ENCODE measurements at regions not wholly inside any gene's neighbourhood (a gene's known extent, or its start where the extent isn't known, plus 50 kb on each side); places are given as distances from the start of the nearest gene placed in this dataset.

DNA sequence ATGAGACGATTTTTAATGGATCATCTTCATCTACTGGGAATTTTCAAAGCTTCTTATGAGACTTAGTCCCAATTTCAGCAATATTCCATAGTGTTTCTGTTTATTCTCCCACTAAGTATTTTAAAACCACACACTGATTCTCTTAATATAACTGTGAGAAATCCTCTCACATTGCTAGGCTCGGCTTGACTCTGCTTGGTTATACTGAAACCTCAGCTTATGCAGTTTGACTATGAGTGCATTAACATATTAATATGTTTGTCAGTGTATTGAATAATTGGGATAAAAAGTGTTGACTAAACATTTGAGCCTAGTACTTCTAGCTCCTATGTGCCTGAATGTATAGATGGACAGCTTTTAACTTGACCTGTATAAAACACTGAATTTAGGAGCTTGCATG, 298.5 kb upstream of the IZUMO3 start:
- no peak for TF ChIP-seq CTCF (IDR thresholded peaks at IDR 0.05; ENCODE audit: poor library complexity, severe bottlenecking)
- DNase-seq (ENCODE audit: low spot score) (no peak), ATAC-seq (ENCODE audit: low read depth) (no peak)
- no peaks in the 10 kb centered on the region for H3K36me3 ChIP-seq (ENCODE audit: low read depth)
- no peaks in the 10 kb centered on the region for H3K9me3 ChIP-seq (ENCODE audit: severe bottlenecking)
- H3K27me3 ChIP-seq (ENCODE audit: insufficient read depth, poor library complexity, severe bottlenecking): no peaks in the 10 kb centered on the region
- no peak overlapping the region for H3K4me3 ChIP-seq (ENCODE audit: severe bottlenecking)
- H3K27ac ChIP-seq (ENCODE audit: poor library complexity, severe bottlenecking): no peak overlapping the region
- H3K4me1 ChIP-seq (ENCODE audit: insufficient read depth, poor library complexity, severe bottlenecking): no peaks in the 10 kb centered on the region

DNA sequence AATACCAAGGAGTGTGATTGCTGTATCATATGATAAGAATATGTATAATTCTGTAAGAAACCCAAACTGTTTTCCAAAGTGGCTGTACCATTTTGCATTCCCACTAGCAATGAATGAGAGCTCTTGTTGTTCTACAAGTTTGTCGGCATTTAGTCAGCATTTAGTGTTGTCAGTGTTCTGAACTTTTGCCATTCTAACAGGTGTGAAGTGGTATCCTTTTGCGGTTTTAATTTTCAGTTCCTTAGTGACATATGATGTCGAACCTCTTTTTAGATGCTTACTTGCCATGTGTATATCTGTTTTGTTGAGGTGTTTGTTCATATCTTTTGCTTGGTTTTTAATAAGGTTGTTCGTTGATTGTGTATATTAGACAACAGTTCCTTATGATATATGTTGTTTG, 296.3 kb upstream of the IZUMO3 start:
- H3K9me3 ChIP-seq (ENCODE audit: severe bottlenecking): no peaks in the 10 kb centered on the region
- H3K27me3 ChIP-seq (ENCODE audit: insufficient read depth, poor library complexity, severe bottlenecking): no peaks in the 10 kb centered on the region
- H3K4me3 ChIP-seq (ENCODE audit: severe bottlenecking): no peak overlapping the region
- ATAC-seq (ENCODE audit: low read depth): no peak
- no peak for TF ChIP-seq CTCF (IDR thresholded peaks at IDR 0.05; ENCODE audit: poor library complexity, severe bottlenecking)
- DNase-seq (ENCODE audit: low spot score): no peak
- H3K27ac ChIP-seq (ENCODE audit: poor library complexity, severe bottlenecking): no peak overlapping the region
- no peaks in the 10 kb centered on the region for H3K36me3 ChIP-seq (ENCODE audit: low read depth)
- H3K4me1 ChIP-seq (ENCODE audit: insufficient read depth, poor library complexity, severe bottlenecking): no peaks in the 10 kb centered on the region

DNA sequence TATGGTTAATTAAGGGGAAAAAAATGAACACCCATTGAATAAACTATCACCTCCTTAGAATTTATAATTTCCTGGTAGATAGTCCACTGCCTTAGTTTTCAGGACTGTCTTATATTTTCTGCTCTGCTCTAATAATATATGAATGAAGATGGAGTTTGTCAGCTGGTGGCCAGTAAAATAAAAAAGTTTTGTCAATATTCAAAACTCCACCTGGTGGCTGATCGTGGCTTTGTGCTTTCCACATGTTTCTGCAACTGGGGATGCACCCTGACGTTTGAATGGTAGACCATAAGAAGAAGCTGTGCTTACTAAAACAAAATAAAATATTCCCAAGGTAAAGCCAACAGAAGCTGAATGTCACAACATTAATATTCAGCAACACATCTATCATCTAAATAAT, 286.6 kb upstream of the IZUMO3 start:
- Histone ChIP-seq H3K27ac (ENCODE audit: poor library complexity, severe bottlenecking) (no peak overlapping the region), H3K4me3 (ENCODE audit: severe bottlenecking) (no peak overlapping the region), H3K36me3 (ENCODE audit: low read depth) (no peaks in the 10 kb centered on the region), H3K4me1 (ENCODE audit: insufficient read depth, poor library complexity, severe bottlenecking) (no peaks in the 10 kb centered on the region), H3K27me3 (ENCODE audit: insufficient read depth, poor library complexity, severe bottlenecking) (no peaks in the 10 kb centered on the region), H3K9me3 (ENCODE audit: severe bottlenecking) (no peaks in the 10 kb centered on the region)
- peak; percentile 62 for TF ChIP-seq CTCF (IDR thresholded peaks at IDR 0.05; ENCODE audit: poor library complexity, severe bottlenecking)
- no peak for ATAC-seq (ENCODE audit: low read depth)
- DNase-seq (ENCODE audit: low spot score): no peak

DNA sequence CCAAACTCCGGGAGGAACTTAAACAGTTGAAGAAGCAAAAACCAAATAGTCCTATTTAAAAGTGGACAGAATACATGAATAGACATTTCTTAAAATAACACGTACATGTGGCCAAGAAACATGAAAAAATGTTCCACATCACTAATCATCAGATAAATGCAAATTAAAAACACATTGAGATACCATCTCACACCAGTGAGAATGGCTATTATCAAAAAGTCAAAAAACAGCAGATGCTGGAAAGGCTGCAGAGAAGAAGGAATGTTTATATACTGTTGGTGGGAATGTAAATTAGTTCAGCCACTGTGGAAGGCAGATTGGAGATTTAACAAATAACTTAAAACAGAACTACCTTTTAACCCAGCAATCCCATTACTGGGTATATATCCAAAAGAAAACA, 283.0 kb upstream of the IZUMO3 start:
- Histone ChIP-seq H3K36me3 (ENCODE audit: low read depth) (no peaks in the 10 kb centered on the region), H3K4me3 (ENCODE audit: severe bottlenecking) (no peak overlapping the region), H3K9me3 (ENCODE audit: severe bottlenecking) (no peaks in the 10 kb centered on the region), H3K4me1 (ENCODE audit: insufficient read depth, poor library complexity, severe bottlenecking) (peaks cover 4% of the 10 kb centered on the region), H3K27ac (ENCODE audit: poor library complexity, severe bottlenecking) (no peak overlapping the region), H3K27me3 (ENCODE audit: insufficient read depth, poor library complexity, severe bottlenecking) (no peaks in the 10 kb centered on the region)
- TF ChIP-seq CTCF (IDR thresholded peaks at IDR 0.05; ENCODE audit: poor library complexity, severe bottlenecking): no peak
- DNase-seq (ENCODE audit: low spot score): no peak
- ATAC-seq (ENCODE audit: low read depth): no peak

GRCh38 chr9:24824607-24825006, 278.9 kb upstream of the IZUMO3 start:
- TF ChIP-seq CTCF (IDR thresholded peaks at IDR 0.05; ENCODE audit: poor library complexity, severe bottlenecking): no peak
- Histone ChIP-seq H3K36me3 (ENCODE audit: low read depth) (no peaks in the 10 kb centered on the region), H3K4me1 (ENCODE audit: insufficient read depth, poor library complexity, severe bottlenecking) (peaks cover 4% of the 10 kb centered on the region), H3K4me3 (ENCODE audit: severe bottlenecking) (no peak overlapping the region), H3K9me3 (ENCODE audit: severe bottlenecking) (no peaks in the 10 kb centered on the region), H3K27me3 (ENCODE audit: insufficient read depth, poor library complexity, severe bottlenecking) (no peaks in the 10 kb centered on the region), H3K27ac (ENCODE audit: poor library complexity, severe bottlenecking) (no peak overlapping the region)
- peak; percentile 71 for ATAC-seq (ENCODE audit: low read depth)
- no peak for DNase-seq (ENCODE audit: low spot score)

Data from RWPE2 (cell line).